ENCODE measurements at regions not wholly inside any gene's neighbourhood (a gene's known extent, or its start where the extent isn't known, plus 50 kb on each side); places are given as distances from the start of the nearest gene placed in this dataset.

GRCh38 chr3:31164381-31164780 is 269.9 kb upstream of the GADL1 start:
- WGBS (ENCODE audit: missing lambda C conversion rate) = 81% methylated on average over 2 of the region's 2 CpGs
- ATAC-seq (no peak), FAIRE-seq (no peak), DNase-seq (ENCODE audit: low read depth in 1 of 2, low spot score in 1 of 2) (no peak)
- ChIA-PET POLR2A (interaction anchor here (1.9 kb wide), 1 partner anchor 368 kb away, joined by 4 read pairs; the partner anchor contains the start of gene STT3B), CTCF (no interaction called here)
- H3K4me3 ChIP-seq = no peak overlapping the region
- TF ChIP-seq RAD21 (conservative IDR thresholded peaks at IDR 0.05 in 1 of 2, IDR thresholded peaks at IDR 0.05 in 1 of 2) (no peak), CEBPB (IDR thresholded peaks at IDR 0.05) (no peak), MAFK (IDR thresholded peaks at IDR 0.05; ENCODE audit: partially characterized antibody) (no peak), POLR2A (IDR thresholded peaks at IDR 0.05; ENCODE audit: low read length) (no peak)
- peaks cover 14% of the 10 kb centered on the region; the same call in 2 of the 3 replicates for H3K4me1 ChIP-seq
- no peak overlapping the region for H3K4me2 ChIP-seq
- no peak overlapping the region for H3K27ac ChIP-seq
- H3K9me3 ChIP-seq = no peaks in the 10 kb centered on the region

DNA sequence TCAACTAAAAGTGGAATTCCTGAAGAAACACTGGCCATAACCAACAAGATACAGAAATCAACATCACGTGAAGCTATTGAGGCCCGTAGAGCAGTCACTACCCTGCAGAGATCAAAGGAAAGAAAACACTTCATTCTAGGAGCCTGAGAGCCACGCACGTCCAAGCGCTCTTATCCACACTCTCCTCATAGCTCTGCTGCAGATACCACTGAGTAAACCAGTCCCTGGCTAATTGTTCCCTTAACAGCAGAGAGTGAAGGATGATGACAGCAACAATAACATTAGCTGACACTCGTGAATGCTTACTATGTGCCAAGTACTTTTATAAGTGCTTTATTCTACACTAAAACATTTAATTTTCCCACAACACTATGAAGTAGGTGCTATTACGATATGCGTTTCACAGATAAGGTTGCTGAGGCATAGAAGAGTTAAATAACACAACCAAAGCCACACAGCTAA is 271.0 kb upstream of the GADL1 start:
- ChIA-PET CTCF (no interaction called here), POLR2A (interaction anchor here (1.9 kb wide), 1 partner anchor 367 kb away, joined by 4 read pairs; the partner anchor contains the start of gene STT3B)
- no peak for ATAC-seq
- DNase-seq (ENCODE audit: low read depth in 1 of 2, low spot score in 1 of 2) = no peak
- Histone ChIP-seq H3K4me1 (peaks cover 14% of the 10 kb centered on the region; the same call in 2 of the 3 replicates), H3K9me3 (no peaks in the 10 kb centered on the region), H3K4me2 (peak overlapping the region; percentile 58), H3K27ac (0 out of 6 replicates have a peak overlapping the region, but pooled peaks of 1 of the 2 experiments have one; percentile 24), H3K4me3 (no peak overlapping the region)
- TF ChIP-seq, protein P1, sequence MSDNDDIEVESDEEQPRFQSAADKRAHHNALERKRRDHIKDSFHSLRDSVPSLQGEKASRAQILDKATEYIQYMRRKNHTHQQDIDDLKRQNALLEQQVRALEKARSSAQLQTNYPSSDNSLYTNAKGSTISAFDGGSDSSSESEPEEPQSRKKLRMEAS (IDR thresholded peaks at IDR 0.05) = no peak
- TF ChIP-seq BHLHE40 (IDR thresholded peaks at IDR 0.05; ENCODE audit: low read depth, low read length) = no peak
- TF ChIP-seq, protein P2, sequence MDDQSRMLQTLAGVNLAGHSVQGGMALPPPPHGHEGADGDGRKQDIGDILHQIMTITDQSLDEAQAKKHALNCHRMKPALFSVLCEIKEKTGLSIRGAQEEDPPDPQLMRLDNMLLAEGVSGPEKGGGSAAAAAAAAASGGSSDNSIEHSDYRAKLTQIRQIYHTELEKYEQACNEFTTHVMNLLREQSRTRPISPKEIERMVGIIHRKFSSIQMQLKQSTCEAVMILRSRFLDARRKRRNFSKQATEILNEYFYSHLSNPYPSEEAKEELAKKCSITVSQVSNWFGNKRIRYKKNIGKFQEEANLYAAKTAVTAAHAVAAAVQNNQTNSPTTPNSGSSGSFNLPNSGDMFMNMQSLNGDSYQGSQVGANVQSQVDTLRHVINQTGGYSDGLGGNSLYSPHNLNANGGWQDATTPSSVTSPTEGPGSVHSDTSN (IDR thresholded peaks at IDR 0.05) = no peak
- TF ChIP-seq FOSL2 (IDR thresholded peaks at IDR 0.05) = no peak
- no peak for TF ChIP-seq FOSL2 (CRISPR knock-in tag; IDR thresholded peaks at IDR 0.05)
- TF ChIP-seq POLR2AphosphoS2 (conservative IDR thresholded peaks at IDR 0.05; ENCODE audit: low read length) = no peak
- no peak for TF ChIP-seq HOXB5 (CRISPR knock-in tag; IDR thresholded peaks at IDR 0.05)
- TF ChIP-seq EHF (CRISPR knock-in tag; IDR thresholded peaks at IDR 0.05) = no peak
- TF ChIP-seq ESRRA (IDR thresholded peaks at IDR 0.05; ENCODE audit: borderline replicate concordance, low read length) = no peak
- TF ChIP-seq FOSB (CRISPR knock-in tag; IDR thresholded peaks at IDR 0.05) = no peak
- TF ChIP-seq RCOR1 (IDR thresholded peaks at IDR 0.05; ENCODE audit: low read depth, low read length) = no peak
- TF ChIP-seq, protein P3, sequence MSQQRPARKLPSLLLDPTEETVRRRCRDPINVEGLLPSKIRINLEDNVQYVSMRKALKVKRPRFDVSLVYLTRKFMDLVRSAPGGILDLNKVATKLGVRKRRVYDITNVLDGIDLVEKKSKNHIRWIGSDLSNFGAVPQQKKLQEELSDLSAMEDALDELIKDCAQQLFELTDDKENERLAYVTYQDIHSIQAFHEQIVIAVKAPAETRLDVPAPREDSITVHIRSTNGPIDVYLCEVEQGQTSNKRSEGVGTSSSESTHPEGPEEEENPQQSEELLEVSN (IDR thresholded peaks at IDR 0.05; ENCODE audit: borderline replicate concordance, low read depth) = no peak
- FAIRE-seq = no peak
- WGBS (ENCODE audit: missing lambda C conversion rate) = 78% methylated on average over 8 of the region's 8 CpGs

GRCh38 chr3:31166249-31166885 is 271.9 kb upstream of the GADL1 start:
- ChIA-PET CTCF (no interaction called here), POLR2A (no interaction called here)
- H3K4me1 ChIP-seq = peaks cover 19% of the 10 kb centered on the region; the same call in 2 of the 3 replicates
- no peak overlapping the region for H3K27ac ChIP-seq
- H3K4me2 ChIP-seq = peak overlapping the region; percentile 58
- 2% methylated on average over 4 of the region's 4 CpGs for WGBS (ENCODE audit: missing lambda C conversion rate)
- DNase-seq (ENCODE audit: low read depth in 1 of 2, low spot score in 1 of 2) (peak in 1 of 2 experiments; percentile 22), FAIRE-seq (no peak), ATAC-seq (peak; percentile 47 to 69; a peak in 5 of 6 replicates)
- no peak overlapping the region for H3K4me3 ChIP-seq
- no peak for TF ChIP-seq HDAC2 (IDR thresholded peaks at IDR 0.05)
- no peak for TF ChIP-seq HOXB5 (CRISPR knock-in tag; IDR thresholded peaks at IDR 0.05)
- no peak for TF ChIP-seq TP53 (CRISPR knock-in tag; IDR thresholded peaks at IDR 0.05)
- no peak for TF ChIP-seq ESRRA (IDR thresholded peaks at IDR 0.05; ENCODE audit: borderline replicate concordance, low read length)
- TF ChIP-seq RARB (CRISPR knock-in tag; IDR thresholded peaks at IDR 0.05) = no peak
- H3K9me3 ChIP-seq = no peaks in the 10 kb centered on the region

DNA sequence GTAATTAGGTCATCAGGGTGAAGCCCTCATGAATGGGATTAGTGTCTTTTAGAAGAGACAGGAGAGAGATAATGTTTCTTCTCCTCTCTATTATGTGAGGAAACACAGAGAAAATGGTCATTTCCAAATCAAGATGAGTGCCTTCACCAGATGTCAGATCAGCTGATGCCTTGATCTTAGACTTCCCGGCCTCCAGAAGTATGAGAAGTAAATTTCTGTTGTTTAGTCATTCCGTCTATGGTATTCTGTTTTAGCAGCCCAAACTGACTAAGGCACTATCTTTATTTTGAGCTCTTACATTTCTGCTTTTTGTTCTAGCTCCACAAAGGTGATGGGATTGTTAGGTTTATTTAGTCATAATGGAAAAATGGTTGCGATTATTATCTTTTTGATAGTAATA is 273.2 kb upstream of the GADL1 start:
- Histone ChIP-seq H3K27ac (no peak overlapping the region), H3K9me3 (no peaks in the 10 kb centered on the region), H3K4me1 (peaks cover 19% of the 10 kb centered on the region; the same call in 2 of the 3 replicates), H3K4me3 (no peak overlapping the region), H3K4me2 (no peak overlapping the region)
- 89% methylated on average over 3 of the region's 3 CpGs for WGBS (ENCODE audit: missing lambda C conversion rate)
- ChIA-PET CTCF (no interaction called here), POLR2A (no interaction called here)
- ATAC-seq = no peak
- FAIRE-seq = no peak
- DNase-seq (ENCODE audit: low read depth in 1 of 2, low spot score in 1 of 2) = no peak
- TF ChIP-seq ZSCAN20 (CRISPR knock-in tag; IDR thresholded peaks at IDR 0.05) = no peak
- TF ChIP-seq, protein P2 (IDR thresholded peaks at IDR 0.05) = no peak
- no peak for TF ChIP-seq MAZ (IDR thresholded peaks at IDR 0.05; ENCODE audit: borderline replicate concordance, low read depth, low read length)
- no peak for TF ChIP-seq POLR2AphosphoS2 (conservative IDR thresholded peaks at IDR 0.05; ENCODE audit: low read length)
- TF ChIP-seq EP300 (IDR thresholded peaks at IDR 0.05) = no peak
- no peak for TF ChIP-seq CHD4 (IDR thresholded peaks at IDR 0.05; ENCODE audit: borderline replicate concordance)
- no peak for TF ChIP-seq NFE2L2 (conservative IDR thresholded peaks at IDR 0.05; ENCODE audit: low read length)
- no peak for TF ChIP-seq HOXB13 (CRISPR knock-in tag; IDR thresholded peaks at IDR 0.05; ENCODE audit: low read depth)
- no peak for TF ChIP-seq MAFK (IDR thresholded peaks at IDR 0.05; ENCODE audit: partially characterized antibody)
- TF ChIP-seq RARB (CRISPR knock-in tag; IDR thresholded peaks at IDR 0.05) = no peak
- TF ChIP-seq, protein P4, sequence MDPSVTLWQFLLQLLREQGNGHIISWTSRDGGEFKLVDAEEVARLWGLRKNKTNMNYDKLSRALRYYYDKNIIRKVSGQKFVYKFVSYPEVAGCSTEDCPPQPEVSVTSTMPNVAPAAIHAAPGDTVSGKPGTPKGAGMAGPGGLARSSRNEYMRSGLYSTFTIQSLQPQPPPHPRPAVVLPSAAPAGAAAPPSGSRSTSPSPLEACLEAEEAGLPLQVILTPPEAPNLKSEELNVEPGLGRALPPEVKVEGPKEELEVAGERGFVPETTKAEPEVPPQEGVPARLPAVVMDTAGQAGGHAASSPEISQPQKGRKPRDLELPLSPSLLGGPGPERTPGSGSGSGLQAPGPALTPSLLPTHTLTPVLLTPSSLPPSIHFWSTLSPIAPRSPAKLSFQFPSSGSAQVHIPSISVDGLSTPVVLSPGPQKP (IDR thresholded peaks at IDR 0.05; ENCODE audit: low read depth, low read length) = no peak
- TF ChIP-seq, protein P5, sequence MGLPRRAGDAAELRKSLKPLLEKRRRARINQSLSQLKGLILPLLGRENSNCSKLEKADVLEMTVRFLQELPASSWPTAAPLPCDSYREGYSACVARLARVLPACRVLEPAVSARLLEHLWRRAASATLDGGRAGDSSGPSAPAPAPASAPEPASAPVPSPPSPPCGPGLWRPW (IDR thresholded peaks at IDR 0.05) = no peak

All from A549 (cell line).